GM10266 (cell line): ENCODE measurements at regions not wholly inside any gene's neighbourhood (a gene's known extent, or its start where the extent isn't known, plus 50 kb on each side); places are given as distances from the start of the nearest gene placed in this dataset.
"Not testable (repeated sequence)": the region's sequence is repeated elsewhere in the genome, so short reads cannot be mapped to it uniquely, and the experiment has no call there.

Experiments
- DNase-seq: peaks from one replicate; pipeline ENCODE4 v3.0.0; 2012; ENCODE audit errors: extremely low spot score
- CTCF ChIP-seq: IDR thresholded peaks from 2 replicates; pipeline ENCODE4 v1.5.1; 2012; ENCODE audit warnings: mild to moderate bottlenecking, low read depth; ENCODE audit not compliant: control insufficient read depth, insufficient read depth; ENCODE audit errors: missing control alignments

GRCh38 chr7:66451713-66452112, 177.0 kb upstream of the KCTD7 start:
- peak; percentile 28 for TF ChIP-seq CTCF
- DNase-seq = not testable (repeated sequence)

GRCh38 chr7:66452165-66452564, 176.5 kb upstream of the KCTD7 start:
- TF ChIP-seq CTCF = no peak
- no peak for DNase-seq

- DNase-seq = no peak
- TF ChIP-seq CTCF = no peak
These were observed 175.3 kb upstream of the KCTD7 start for GRCh38 chr7:66453340-66453739.

- no peak for DNase-seq
- TF ChIP-seq CTCF = no peak
These were observed 174.0 kb upstream of the KCTD7 start for GRCh38 chr7:66454600-66455225.

- DNase-seq = not testable (repeated sequence)
These were observed 173.2 kb upstream of the KCTD7 start for GRCh38 chr7:66455432-66455831.

- DNase-seq = not testable (repeated sequence)
These were observed 172.2 kb upstream of the KCTD7 start for GRCh38 chr7:66456431-66456830.

GRCh38 chr7:66458991-66459390, 169.7 kb upstream of the KCTD7 start:
- not testable (repeated sequence) for DNase-seq

GRCh38 chr7:66459783-66460413, 168.8 kb upstream of the KCTD7 start:
- DNase-seq = not testable (repeated sequence)

GRCh38 chr7:66460921-66461361, 167.7 kb upstream of the KCTD7 start:
- no peak for DNase-seq

GRCh38 chr7:66461397-66461796, 167.3 kb upstream of the KCTD7 start:
- not testable (repeated sequence) for DNase-seq

More at GRCh38 chr7:66460921-66461361, 167.7 kb upstream of the KCTD7 start:
- no peak for TF ChIP-seq CTCF

- not testable (repeated sequence) for DNase-seq
These were observed 165.8 kb upstream of the KCTD7 start for GRCh38 chr7:66462831-66463230.
